ENCODE measurements at regions not wholly inside any gene's neighbourhood (a gene's known extent, or its start where the extent isn't known, plus 50 kb on each side); places are given as distances from the start of the nearest gene placed in this dataset.

DNA sequence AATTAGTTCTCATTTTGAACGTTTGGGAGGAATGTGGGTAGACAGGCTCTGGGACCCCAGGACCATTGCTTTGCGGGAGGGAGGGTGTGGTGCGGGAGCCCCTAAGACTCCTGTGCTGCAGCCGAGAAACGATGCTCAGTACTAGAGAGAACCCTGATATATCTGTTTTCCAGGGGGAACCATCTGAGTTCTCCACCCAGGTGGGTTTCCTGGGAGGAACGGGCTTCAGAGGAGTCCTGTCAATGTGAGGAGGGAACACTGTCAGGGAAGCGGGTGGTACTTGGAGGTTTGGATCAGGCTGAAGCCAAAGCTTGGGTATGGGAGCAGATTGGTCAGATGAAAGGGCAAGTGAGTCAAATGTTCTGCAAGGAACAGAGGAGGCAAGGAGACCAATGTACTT, 358.0 kb downstream of the FGF9 start:
- TF ChIP-seq, protein P1, sequence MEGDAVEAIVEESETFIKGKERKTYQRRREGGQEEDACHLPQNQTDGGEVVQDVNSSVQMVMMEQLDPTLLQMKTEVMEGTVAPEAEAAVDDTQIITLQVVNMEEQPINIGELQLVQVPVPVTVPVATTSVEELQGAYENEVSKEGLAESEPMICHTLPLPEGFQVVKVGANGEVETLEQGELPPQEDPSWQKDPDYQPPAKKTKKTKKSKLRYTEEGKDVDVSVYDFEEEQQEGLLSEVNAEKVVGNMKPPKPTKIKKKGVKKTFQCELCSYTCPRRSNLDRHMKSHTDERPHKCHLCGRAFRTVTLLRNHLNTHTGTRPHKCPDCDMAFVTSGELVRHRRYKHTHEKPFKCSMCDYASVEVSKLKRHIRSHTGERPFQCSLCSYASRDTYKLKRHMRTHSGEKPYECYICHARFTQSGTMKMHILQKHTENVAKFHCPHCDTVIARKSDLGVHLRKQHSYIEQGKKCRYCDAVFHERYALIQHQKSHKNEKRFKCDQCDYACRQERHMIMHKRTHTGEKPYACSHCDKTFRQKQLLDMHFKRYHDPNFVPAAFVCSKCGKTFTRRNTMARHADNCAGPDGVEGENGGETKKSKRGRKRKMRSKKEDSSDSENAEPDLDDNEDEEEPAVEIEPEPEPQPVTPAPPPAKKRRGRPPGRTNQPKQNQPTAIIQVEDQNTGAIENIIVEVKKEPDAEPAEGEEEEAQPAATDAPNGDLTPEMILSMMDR (conservative IDR thresholded peaks at IDR 0.05 in 1 of 2, IDR thresholded peaks at IDR 0.05 in 1 of 2; ENCODE audit: extremely low read depth in 1 of 2, insufficient read depth in 1 of 2, low read depth in 1 of 2, low read length in 2 of 2) = no peak
- no peak for TF ChIP-seq EZH2 (IDR thresholded peaks at IDR 0.05; ENCODE audit: borderline replicate concordance, low read length)

Measured in mammary epithelial cell (primary cell).